ENCODE measurements at regions not wholly inside any gene's neighbourhood (a gene's known extent, or its start where the extent isn't known, plus 50 kb on each side); places are given as distances from the start of the nearest gene placed in this dataset.

- H3K4me3 Mint-ChIP-seq, result no peak overlapping the region
- POLR2A ChIA-PET, result no interaction called here
- no peaks in the 10 kb centered on the region for H3K4me1 Mint-ChIP-seq
- DNase-seq, result no peak
- no peak overlapping the region for H3K27ac Mint-ChIP-seq
- no peaks in the 10 kb centered on the region for H3K36me3 Mint-ChIP-seq
- H3K9me3 Mint-ChIP-seq, result peaks cover 0 to 14% (median 2%) of the 10 kb centered on the region in 9 donors
- no peak for ATAC-seq
- H3K27me3 Mint-ChIP-seq, result peaks cover 0 to 5% (median 0%) of the 10 kb centered on the region in 5 donors
These were observed 113.5 kb upstream of the ALCAM start for GRCh38 chr3:105253225-105253624.

GRCh38 chr3:105254154-105254553 lies 112.6 kb upstream of the ALCAM start:
- no peak for ATAC-seq
- no peak for DNase-seq
- Mint-ChIP-seq H3K4me1 (no peaks in the 10 kb centered on the region), H3K27ac (no peak overlapping the region), H3K36me3 (no peaks in the 10 kb centered on the region), H3K9me3 (peaks cover 0 to 14% (median 2%) of the 10 kb centered on the region in 9 donors), H3K4me3 (no peak overlapping the region), H3K27me3 (peaks cover 0 to 5% (median 0%) of the 10 kb centered on the region in 5 donors)
- POLR2A ChIA-PET, result no interaction called here

GRCh38 chr3:105255350-105255749 lies 111.4 kb upstream of the ALCAM start:
- no peak overlapping the region for H3K4me3 Mint-ChIP-seq
- H3K27me3 Mint-ChIP-seq, result peaks cover 0 to 3% (median under 1%) of the 10 kb centered on the region in 5 donors
- ATAC-seq, result no peak
- H3K9me3 Mint-ChIP-seq, result peaks cover 0 to 8% (median 0%) of the 10 kb centered on the region in 9 donors
- no peaks in the 10 kb centered on the region for H3K4me1 Mint-ChIP-seq
- no peaks in the 10 kb centered on the region for H3K36me3 Mint-ChIP-seq
- no peak for DNase-seq
- no peak overlapping the region for H3K27ac Mint-ChIP-seq
- POLR2A ChIA-PET, result no interaction called here

GRCh38 chr3:105259496-105259895 lies 107.2 kb upstream of the ALCAM start:
- no peaks in the 10 kb centered on the region for H3K4me1 Mint-ChIP-seq
- POLR2A ChIA-PET, result no interaction called here
- DNase-seq, result no peak

GRCh38 chr3:105260385-105260784 lies 106.3 kb upstream of the ALCAM start:
- H3K4me1 Mint-ChIP-seq, result no peaks in the 10 kb centered on the region
- H3K27me3 Mint-ChIP-seq, result peaks cover 0 to 6% (median 1%) of the 10 kb centered on the region in 5 donors
- POLR2A ChIA-PET, result no interaction called here
- no peak overlapping the region for H3K4me3 Mint-ChIP-seq
- DNase-seq (no peak), ATAC-seq (no peak)
- H3K27ac Mint-ChIP-seq, result no peak overlapping the region
- peaks cover 0 to 3% (median 0%) of the 10 kb centered on the region in 9 donors for H3K9me3 Mint-ChIP-seq
- H3K36me3 Mint-ChIP-seq, result no peaks in the 10 kb centered on the region

More at GRCh38 chr3:105259496-105259895, 107.2 kb upstream of the ALCAM start:
- Mint-ChIP-seq H3K4me3 (no peak overlapping the region), H3K27me3 (peaks cover 0 to 6% (median 1%) of the 10 kb centered on the region in 5 donors), H3K27ac (no peak overlapping the region), H3K9me3 (peaks cover 0 to 3% (median 0%) of the 10 kb centered on the region in 9 donors), H3K36me3 (no peaks in the 10 kb centered on the region)
- no peak for ATAC-seq

- H3K27me3 Mint-ChIP-seq, result peaks cover 0 to 8% (median 4%) of the 10 kb centered on the region in 5 donors
These were observed 92.2 kb upstream of the ALCAM start for GRCh38 chr3:105274536-105274935.

GRCh38 chr3:105274958-105275357 lies 91.8 kb upstream of the ALCAM start:
- no peak for DNase-seq
- no peak overlapping the region for H3K27ac Mint-ChIP-seq
- no peaks in the 10 kb centered on the region for H3K9me3 Mint-ChIP-seq
- ATAC-seq, result no peak
- no peaks in the 10 kb centered on the region for H3K36me3 Mint-ChIP-seq
- POLR2A ChIA-PET, result no interaction called here
- peaks cover 0 to 12% (median 5%) of the 10 kb centered on the region in 5 donors for H3K27me3 Mint-ChIP-seq
- H3K4me1 Mint-ChIP-seq, result no peaks in the 10 kb centered on the region
- H3K4me3 Mint-ChIP-seq, result no peak overlapping the region

More at GRCh38 chr3:105274536-105274935, 92.2 kb upstream of the ALCAM start:
- H3K9me3 Mint-ChIP-seq, result no peaks in the 10 kb centered on the region
- H3K27ac Mint-ChIP-seq, result peak overlapping the region in 1 of 10 donors; percentile 82
- H3K36me3 Mint-ChIP-seq, result no peaks in the 10 kb centered on the region
- no peak for ATAC-seq
- H3K4me1 Mint-ChIP-seq, result no peaks in the 10 kb centered on the region
- DNase-seq, result no peak
- POLR2A ChIA-PET, result no interaction called here
- no peak overlapping the region for H3K4me3 Mint-ChIP-seq

- DNase-seq, result no peak
- POLR2A ChIA-PET, result no interaction called here
- no peak for ATAC-seq
- no peak overlapping the region for H3K27ac Mint-ChIP-seq
- peaks cover 0 to 22% (median 5%) of the 10 kb centered on the region in 5 donors for H3K27me3 Mint-ChIP-seq
- peaks cover 0 to 11% (median 0%) of the 10 kb centered on the region in 4 donors for H3K4me1 Mint-ChIP-seq
- H3K9me3 Mint-ChIP-seq, result peaks cover 0 to 2% (median 0%) of the 10 kb centered on the region in 9 donors
- no peak overlapping the region for H3K4me3 Mint-ChIP-seq
- no peaks in the 10 kb centered on the region for H3K36me3 Mint-ChIP-seq
These were observed 89.1 kb upstream of the ALCAM start for GRCh38 chr3:105277656-105278055.

GRCh38 chr3:105278688-105279087 lies 88.0 kb upstream of the ALCAM start:
- peaks cover 0 to 11% (median 0%) of the 10 kb centered on the region in 4 donors for H3K4me1 Mint-ChIP-seq
- H3K27ac Mint-ChIP-seq, result no peak overlapping the region
- no peak overlapping the region for H3K4me3 Mint-ChIP-seq
- peaks cover 0 to 2% (median 0%) of the 10 kb centered on the region in 9 donors for H3K9me3 Mint-ChIP-seq
- no peaks in the 10 kb centered on the region for H3K36me3 Mint-ChIP-seq
- peaks cover 0 to 22% (median 5%) of the 10 kb centered on the region in 5 donors for H3K27me3 Mint-ChIP-seq
- no peak for DNase-seq
- ATAC-seq, result no peak
- POLR2A ChIA-PET, result no interaction called here

GRCh38 chr3:105281989-105282388 lies 84.7 kb upstream of the ALCAM start:
- ATAC-seq, result no peak
- no peak for DNase-seq
- Mint-ChIP-seq H3K4me3 (no peak overlapping the region), H3K27me3 (peaks cover 0 to 22% (median 5%) of the 10 kb centered on the region in 5 donors), H3K36me3 (no peaks in the 10 kb centered on the region), H3K27ac (no peak overlapping the region), H3K4me1 (peaks cover 0 to 11% (median 0%) of the 10 kb centered on the region in 4 donors), H3K9me3 (peaks cover 0 to 2% (median 0%) of the 10 kb centered on the region in 9 donors)
- POLR2A ChIA-PET, result no interaction called here

- Mint-ChIP-seq H3K36me3 (no peaks in the 10 kb centered on the region), H3K27ac (no peak overlapping the region), H3K9me3 (peaks cover 0 to 2% (median 0%) of the 10 kb centered on the region in 9 donors), H3K27me3 (peaks cover 1 to 19% (median 2%) of the 10 kb centered on the region in 5 donors), H3K4me3 (no peak overlapping the region), H3K4me1 (peaks cover 0 to 11% (median 0%) of the 10 kb centered on the region in 4 donors)
- DNase-seq, result no peak
- no peak for ATAC-seq
- POLR2A ChIA-PET, result no interaction called here
These were observed 81.8 kb upstream of the ALCAM start for GRCh38 chr3:105284876-105285275.

GRCh38 chr3:105285653-105286241 lies 81.0 kb upstream of the ALCAM start:
- Mint-ChIP-seq H3K4me1 (peaks cover 0 to 11% (median 0%) of the 10 kb centered on the region in 4 donors), H3K27me3 (peaks cover 1 to 14% (median 2%) of the 10 kb centered on the region in 5 donors), H3K27ac (no peak overlapping the region), H3K9me3 (peaks cover 0 to 4% (median 0%) of the 10 kb centered on the region in 9 donors), H3K36me3 (no peaks in the 10 kb centered on the region), H3K4me3 (no peak overlapping the region)
- no peak for ATAC-seq
- DNase-seq, result no peak
- POLR2A ChIA-PET, result no interaction called here

GRCh38 chr3:105293441-105293840 lies 73.3 kb upstream of the ALCAM start:
- Mint-ChIP-seq H3K27ac (no peak overlapping the region), H3K27me3 (peaks cover 2 to 19% (median 8%) of the 10 kb centered on the region in 5 donors), H3K9me3 (peaks cover 0 to 14% (median 7%) of the 10 kb centered on the region in 9 donors), H3K4me1 (no peaks in the 10 kb centered on the region), H3K4me3 (no peak overlapping the region), H3K36me3 (no peaks in the 10 kb centered on the region)
- ATAC-seq, result no peak
- POLR2A ChIA-PET, result no interaction called here
- no peak for DNase-seq
